ENCODE measurements at regions not wholly inside any gene's neighbourhood (a gene's known extent, or its start where the extent isn't known, plus 50 kb on each side); places are given as distances from the start of the nearest gene placed in this dataset.

- TF ChIP-seq POLR2A (IDR thresholded peaks at IDR 0.05) (no peak), CTCF (IDR thresholded peaks at IDR 0.05) (no peak)
Measured at GRCh38 chrY:7465185-7465621, 553.7 kb upstream of the AMELY start.
